K562 (cell line): ENCODE measurements at regions not wholly inside any gene's neighbourhood (a gene's known extent, or its start where the extent isn't known, plus 50 kb on each side); places are given as distances from the start of the nearest gene placed in this dataset.

Experiments
- ATAC-seq: fragments of 200-7000 bp; cut with Tn5 transposase; 3 replicates; pipeline ENCODE4 v1.9.1; 2020; ENCODE audit warnings: moderate library complexity
- BruUV-seq: library from RNA; stranded (reverse); fragments of 400-500 nt; replicated peaks from 2 replicates; lab custom pipeline; 2021; lab: Mats Ljungman, UMichigan
- CTCF ChIA-PET: fragments of 300-600 bp; formaldehyde crosslinking; extraction: SDS; loops from one replicate; lab custom pipeline; 2021; ENCODE audit warnings: low intra/inter-chr PET ratio; lab: Yijun Ruan, JAX
- POLR2A ChIA-PET: fragments of 300-600, 350-650 bp; sonication (Branson Sonifier 250); formaldehyde crosslinking; extraction: SDS; loops from one replicate; lab custom pipeline; 2021; ENCODE audit warnings: antibody characterized with exemption, inconsistent platforms; lab: Yijun Ruan, JAX
- DNase-seq, 4 experiments: peaks; one replicate each; pipeline versions ENCODE4 v3.0.0 to v3.0.0-alpha.2; 2011 to 2018; ENCODE audit warnings: low spot score in 3 of 4, mixed read lengths in 3 of 4; ENCODE audit errors: extremely low read depth in 1 of 4
- FAIRE-seq: peaks from 2 replicates; lab custom pipeline; 2011; peaks lifted over from hg19 to GRCh38; lab: Jason Lieb, UNC
- H2AFZ ChIP-seq: 2 replicates; pipeline ENCODE4 v1.6.0; 2011; ENCODE audit warnings: low read depth, low read length, control low read depth, inconsistent platforms
- H3K27ac ChIP-seq: fragments of 200-600 bp; 3 replicates; pipeline ENCODE4 v1.8.0; 2011; ENCODE audit warnings: low read depth, mild to moderate bottlenecking, control low read depth, inconsistent platforms, low read length, moderate library complexity, mixed read lengths; ENCODE audit errors: extremely low read depth
- H3K27me3 ChIP-seq, 2 experiments: fragments of 300-600 bp in 1 of 2; 2 replicates in 1 of 2; 3 replicates in 1 of 2; pipeline versions ENCODE4 v1.6.0 to v1.8.0; 2011; ENCODE audit warnings: inconsistent platforms in 2 of 2, low read length in 2 of 2, mild to moderate bottlenecking in 1 of 2, mixed read lengths in 1 of 2, moderate library complexity in 1 of 2; ENCODE audit not compliant: control insufficient read depth in 2 of 2, insufficient read depth in 2 of 2
- H3K36me3 ChIP-seq: fragments of 300-600 bp; 3 replicates; pipeline ENCODE4 v1.8.0; 2011; ENCODE audit warnings: mild to moderate bottlenecking, low read length, inconsistent platforms; ENCODE audit not compliant: control insufficient read depth, insufficient read depth
- H3K4me1 ChIP-seq, 2 experiments: fragments of 200-600 bp in 1 of 2; replicated peaks in 1 of 2; 2 replicates in 1 of 2; 3 replicates in 1 of 2; pipeline versions ENCODE4 v1.5.1 to v1.8.0; 2011; ENCODE audit warnings: inconsistent platforms in 2 of 2, low read length in 2 of 2, mild to moderate bottlenecking in 1 of 2, mixed read lengths in 1 of 2, moderate library complexity in 1 of 2; ENCODE audit not compliant: control insufficient read depth in 2 of 2, insufficient read depth in 2 of 2
- H3K4me2 ChIP-seq: 2 replicates; pipeline ENCODE4 v1.6.1; 2011; ENCODE audit warnings: low read length, control low read depth, inconsistent platforms, mixed read lengths; ENCODE audit not compliant: insufficient read depth
- H3K4me3 ChIP-seq: fragments of 200-600 bp; sonication (generic), shearing (Covaris generic); 2 replicates; pipeline ENCODE4 v1.5.1; 2016; ENCODE audit warnings: control low read depth, inconsistent platforms
- H3K79me2 ChIP-seq: fragments of 200-600 bp; 3 replicates; pipeline ENCODE4 v1.8.0; 2011; ENCODE audit warnings: low read length, inconsistent platforms; ENCODE audit not compliant: control insufficient read depth, insufficient read depth
- H3K9ac ChIP-seq, 2 experiments: 2 replicates each; pipeline versions ENCODE4 v1.6.0 to v1.6.1; 2011; ENCODE audit warnings: low read depth in 2 of 2, low read length in 2 of 2, control low read depth in 1 of 2, inconsistent platforms in 1 of 2, mild to moderate bottlenecking in 1 of 2, mixed read lengths in 1 of 2; ENCODE audit not compliant: insufficient read depth in 1 of 2
- H3K9me1 ChIP-seq: one replicate; pipeline ENCODE4 v1.6.0; 2011; ENCODE audit warnings: inconsistent platforms, mild to moderate bottlenecking, low read length, moderate library complexity; ENCODE audit not compliant: control insufficient read depth, insufficient read depth
- H3K9me3 ChIP-seq: replicated peaks from 2 replicates; pipeline ENCODE4 v1.5.1; 2011; ENCODE audit warnings: low read depth, low read length, inconsistent platforms; ENCODE audit not compliant: control insufficient read depth, insufficient read depth
- H4K20me1 ChIP-seq: replicated peaks from 2 replicates; pipeline ENCODE4 v1.6.1; 2011; ENCODE audit warnings: low read length, inconsistent platforms, mixed read lengths; ENCODE audit not compliant: control insufficient read depth, insufficient read depth
- ELF1 ChIP-seq: fragments of 200-800 bp; sonication (Bioruptor generic); IDR thresholded peaks from 2 replicates; pipeline ENCODE4 v1.6.1; 2016; ENCODE audit warnings: missing genetic modification characterization, missing compliant biosample characterization
- ESRRA ChIP-seq: fragments of 450-650 bp; IDR thresholded peaks from 2 replicates; pipeline ENCODE4 v1.6.1; 2014; ENCODE audit warnings: low read depth, mild to moderate bottlenecking, moderate library complexity, borderline replicate concordance
- PRPF4 ChIP-seq: fragments of 200-400 bp; formaldehyde crosslinking; IDR thresholded peaks from one replicate; pipeline ENCODE4 v1.6.1; 2017; ENCODE audit warnings: low read length, low read depth, mild to moderate bottlenecking; ENCODE audit not compliant: insufficient read depth, poor library complexity, severe bottlenecking
- RFX7 ChIP-seq: fragments of 250-450 bp; sonication (Bioruptor Pico); IDR thresholded peaks from 2 replicates; pipeline ENCODE4 v1.5.1; 2021; ENCODE audit warnings: mild to moderate bottlenecking
- SRSF3 ChIP-seq: fragments of 200-400 bp; formaldehyde crosslinking; IDR thresholded peaks from 2 replicates; pipeline ENCODE4 v1.6.1; 2016; ENCODE audit warnings: mild to moderate bottlenecking, low read length, moderate library complexity; ENCODE audit not compliant: insufficient read depth
- SRSF9 ChIP-seq: fragments of 200-400 bp; formaldehyde crosslinking; IDR thresholded peaks from 2 replicates; pipeline ENCODE4 v1.6.1; 2017; ENCODE audit warnings: low read depth, low read length, borderline replicate concordance
- ZEB2 ChIP-seq: fragments of 450-650 bp; IDR thresholded peaks from 2 replicates; pipeline ENCODE4 v1.6.1; 2016
- ZNF668 ChIP-seq: fragments of 250-450 bp; sonication (Bioruptor Pico); IDR thresholded peaks from 2 replicates; pipeline ENCODE4 v1.8.0; 2022; ENCODE audit warnings: mild to moderate bottlenecking, inconsistent platforms
- WGBS: fragments of 100-300 bp; shearing (Covaris generic); methylation state at CpG from one replicate; pipeline ENCODE4 v1.1.6; 2016; ENCODE audit warnings: low coverage, mixed read lengths; ENCODE audit not compliant: insufficient coverage; ENCODE audit errors: missing lambda C conversion rate; 5-methylcytosine and 5-hydroxymethylcytosine counted together
- in situ Hi-C: fragments of 300-500 bp; cut with MboI; formaldehyde crosslinking; loops from 4 replicates; pipeline ENCODE4 v1.15.0; 2018; ENCODE audit warnings: inconsistent platforms, mixed read lengths
- intact Hi-C: fragments of 100-400 bp; cut with micrococcal nuclease; formaldehyde crosslinking; loops from 2 replicates; pipeline ENCODE4 v1.14.2; 2022
- TF ChIP-seq, protein P1 (sequence below): IDR thresholded peaks from 2 replicates; pipeline ENCODE4 v1.6.1; 2011; ENCODE audit warnings: borderline replicate concordance, low read depth, mild to moderate bottlenecking, moderate library complexity, low read length; ENCODE audit not compliant: insufficient read depth, poor library complexity, severe bottlenecking
- TF ChIP-seq, protein P2 (sequence below): fragments of 450-650 bp; IDR thresholded peaks from 2 replicates; pipeline ENCODE4 v1.6.1; 2017; ENCODE audit warnings: mild to moderate bottlenecking, moderate library complexity
- TF ChIP-seq, protein P3 (sequence below): sonication (generic); formaldehyde crosslinking; IDR thresholded peaks from 2 replicates; pipeline ENCODE4 v1.8.0; 2023; ENCODE audit warnings: missing genetic modification reagents, mild to moderate bottlenecking, borderline replicate concordance

DNA sequence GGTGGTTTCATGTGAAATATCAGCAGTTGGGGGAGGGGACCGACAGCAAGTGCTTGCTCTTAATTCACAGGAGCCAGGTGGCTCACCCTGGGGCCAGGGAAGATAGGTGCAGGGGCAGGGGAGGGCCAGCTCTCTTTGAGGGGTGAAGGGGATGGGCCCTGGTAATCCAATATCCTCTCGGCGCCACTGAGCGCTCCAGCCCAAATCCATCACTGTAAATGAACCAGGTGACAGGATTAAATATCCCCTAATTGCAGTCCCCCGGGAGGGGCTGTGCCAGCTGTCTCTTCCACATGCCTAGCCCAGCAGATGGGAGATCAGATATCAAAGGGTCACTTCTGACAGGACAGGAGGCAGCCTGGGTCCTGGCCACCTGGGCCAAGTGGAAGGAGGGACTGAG is 531.8 kb upstream of the CADM1 start (continued):
- TF ChIP-seq, protein P1, sequence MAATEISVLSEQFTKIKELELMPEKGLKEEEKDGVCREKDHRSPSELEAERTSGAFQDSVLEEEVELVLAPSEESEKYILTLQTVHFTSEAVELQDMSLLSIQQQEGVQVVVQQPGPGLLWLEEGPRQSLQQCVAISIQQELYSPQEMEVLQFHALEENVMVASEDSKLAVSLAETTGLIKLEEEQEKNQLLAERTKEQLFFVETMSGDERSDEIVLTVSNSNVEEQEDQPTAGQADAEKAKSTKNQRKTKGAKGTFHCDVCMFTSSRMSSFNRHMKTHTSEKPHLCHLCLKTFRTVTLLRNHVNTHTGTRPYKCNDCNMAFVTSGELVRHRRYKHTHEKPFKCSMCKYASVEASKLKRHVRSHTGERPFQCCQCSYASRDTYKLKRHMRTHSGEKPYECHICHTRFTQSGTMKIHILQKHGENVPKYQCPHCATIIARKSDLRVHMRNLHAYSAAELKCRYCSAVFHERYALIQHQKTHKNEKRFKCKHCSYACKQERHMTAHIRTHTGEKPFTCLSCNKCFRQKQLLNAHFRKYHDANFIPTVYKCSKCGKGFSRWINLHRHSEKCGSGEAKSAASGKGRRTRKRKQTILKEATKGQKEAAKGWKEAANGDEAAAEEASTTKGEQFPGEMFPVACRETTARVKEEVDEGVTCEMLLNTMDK = no peak
- TF ChIP-seq RFX7 (CRISPR knock-in tag) = no peak

DNA sequence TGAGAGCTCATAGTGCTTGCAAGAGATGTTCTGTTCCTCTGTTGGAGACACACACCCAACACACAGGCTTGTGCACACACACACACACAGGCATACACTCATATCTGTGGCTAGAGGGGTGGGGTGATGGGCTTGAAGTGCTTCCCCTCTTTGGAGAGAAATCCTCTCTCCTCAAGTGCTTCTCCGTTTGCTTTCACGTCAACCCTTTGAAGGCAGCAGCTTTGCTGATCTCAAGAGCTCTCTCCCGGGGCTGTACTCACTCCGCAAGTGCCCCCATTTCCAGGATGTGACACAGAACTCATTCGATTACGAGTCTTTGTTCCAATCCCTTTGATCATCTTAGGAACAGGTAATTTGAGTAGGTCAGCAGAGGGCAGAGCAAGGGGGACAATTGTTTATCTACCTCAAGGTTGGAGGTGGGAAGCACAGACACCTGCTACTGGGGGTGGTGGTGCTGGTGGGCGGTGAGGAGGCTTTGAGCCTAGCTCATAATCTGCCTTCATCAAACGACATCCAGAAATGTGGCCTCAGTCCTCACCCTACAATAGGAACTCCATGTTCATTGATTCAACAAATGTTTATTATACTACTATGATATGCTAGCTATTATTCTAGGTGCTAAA is 529.8 kb upstream of the CADM1 start:
- no TSS peak for BruUV-seq
- ChIA-PET CTCF (interaction anchor here (0.7 kb wide), 1 partner anchor 708 kb away, joined by 3 read pairs; no protein-coding TSS in a partner anchor), POLR2A (no interaction called here)
- Histone ChIP-seq H3K27me3 (no peaks in the 10 kb centered on the region; a peak in 1 of 5 replicates), H3K9ac (no peak overlapping the region), H2AFZ (no peak overlapping the region), H3K9me3 (no peaks in the 10 kb centered on the region), H3K4me1 (no peaks in the 10 kb centered on the region), H4K20me1 (no peaks in the 10 kb centered on the region), H3K9me1 (no peaks in the 10 kb centered on the region), H3K4me3 (no peak overlapping the region), H3K79me2 (no peaks in the 10 kb centered on the region), H3K36me3 (no peaks in the 10 kb centered on the region), H3K4me2 (no peak overlapping the region), H3K27ac (no peak overlapping the region)
- WGBS = 0% methylated on average over 8 of the region's 8 CpGs
- in situ Hi-C loops = no loop called here
- no peak for DNase-seq
- no peak for FAIRE-seq
- intact Hi-C loops = no loop called here
- no peak for ATAC-seq
- TF ChIP-seq SRSF3 (no peak), ZNF668 (CRISPR knock-in tag) (no peak), ESRRA (no peak), PRPF4 (no peak), SRSF9 (no peak), ELF1 (tag) (no peak), ZEB2 (no peak)
- TF ChIP-seq, protein P2, sequence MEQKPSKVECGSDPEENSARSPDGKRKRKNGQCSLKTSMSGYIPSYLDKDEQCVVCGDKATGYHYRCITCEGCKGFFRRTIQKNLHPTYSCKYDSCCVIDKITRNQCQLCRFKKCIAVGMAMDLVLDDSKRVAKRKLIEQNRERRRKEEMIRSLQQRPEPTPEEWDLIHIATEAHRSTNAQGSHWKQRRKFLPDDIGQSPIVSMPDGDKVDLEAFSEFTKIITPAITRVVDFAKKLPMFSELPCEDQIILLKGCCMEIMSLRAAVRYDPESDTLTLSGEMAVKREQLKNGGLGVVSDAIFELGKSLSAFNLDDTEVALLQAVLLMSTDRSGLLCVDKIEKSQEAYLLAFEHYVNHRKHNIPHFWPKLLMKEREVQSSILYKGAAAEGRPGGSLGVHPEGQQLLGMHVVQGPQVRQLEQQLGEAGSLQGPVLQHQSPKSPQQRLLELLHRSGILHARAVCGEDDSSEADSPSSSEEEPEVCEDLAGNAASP = no peak
- TF ChIP-seq, protein P3, sequence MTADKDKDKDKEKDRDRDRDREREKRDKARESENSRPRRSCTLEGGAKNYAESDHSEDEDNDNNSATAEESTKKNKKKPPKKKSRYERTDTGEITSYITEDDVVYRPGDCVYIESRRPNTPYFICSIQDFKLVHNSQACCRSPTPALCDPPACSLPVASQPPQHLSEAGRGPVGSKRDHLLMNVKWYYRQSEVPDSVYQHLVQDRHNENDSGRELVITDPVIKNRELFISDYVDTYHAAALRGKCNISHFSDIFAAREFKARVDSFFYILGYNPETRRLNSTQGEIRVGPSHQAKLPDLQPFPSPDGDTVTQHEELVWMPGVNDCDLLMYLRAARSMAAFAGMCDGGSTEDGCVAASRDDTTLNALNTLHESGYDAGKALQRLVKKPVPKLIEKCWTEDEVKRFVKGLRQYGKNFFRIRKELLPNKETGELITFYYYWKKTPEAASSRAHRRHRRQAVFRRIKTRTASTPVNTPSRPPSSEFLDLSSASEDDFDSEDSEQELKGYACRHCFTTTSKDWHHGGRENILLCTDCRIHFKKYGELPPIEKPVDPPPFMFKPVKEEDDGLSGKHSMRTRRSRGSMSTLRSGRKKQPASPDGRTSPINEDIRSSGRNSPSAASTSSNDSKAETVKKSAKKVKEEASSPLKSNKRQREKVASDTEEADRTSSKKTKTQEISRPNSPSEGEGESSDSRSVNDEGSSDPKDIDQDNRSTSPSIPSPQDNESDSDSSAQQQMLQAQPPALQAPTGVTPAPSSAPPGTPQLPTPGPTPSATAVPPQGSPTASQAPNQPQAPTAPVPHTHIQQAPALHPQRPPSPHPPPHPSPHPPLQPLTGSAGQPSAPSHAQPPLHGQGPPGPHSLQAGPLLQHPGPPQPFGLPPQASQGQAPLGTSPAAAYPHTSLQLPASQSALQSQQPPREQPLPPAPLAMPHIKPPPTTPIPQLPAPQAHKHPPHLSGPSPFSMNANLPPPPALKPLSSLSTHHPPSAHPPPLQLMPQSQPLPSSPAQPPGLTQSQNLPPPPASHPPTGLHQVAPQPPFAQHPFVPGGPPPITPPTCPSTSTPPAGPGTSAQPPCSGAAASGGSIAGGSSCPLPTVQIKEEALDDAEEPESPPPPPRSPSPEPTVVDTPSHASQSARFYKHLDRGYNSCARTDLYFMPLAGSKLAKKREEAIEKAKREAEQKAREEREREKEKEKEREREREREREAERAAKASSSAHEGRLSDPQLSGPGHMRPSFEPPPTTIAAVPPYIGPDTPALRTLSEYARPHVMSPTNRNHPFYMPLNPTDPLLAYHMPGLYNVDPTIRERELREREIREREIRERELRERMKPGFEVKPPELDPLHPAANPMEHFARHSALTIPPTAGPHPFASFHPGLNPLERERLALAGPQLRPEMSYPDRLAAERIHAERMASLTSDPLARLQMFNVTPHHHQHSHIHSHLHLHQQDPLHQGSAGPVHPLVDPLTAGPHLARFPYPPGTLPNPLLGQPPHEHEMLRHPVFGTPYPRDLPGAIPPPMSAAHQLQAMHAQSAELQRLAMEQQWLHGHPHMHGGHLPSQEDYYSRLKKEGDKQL (CRISPR knock-in tag) = no peak
